Stimulated activated CD8-positive, alpha-beta memory T cell treated with anti-CD3 and anti-CD28 coated beads, Interleukin-2, amount 100 ng/mL, for 1 hour (primary cell): ENCODE measurements at regions not wholly inside any gene's neighbourhood (a gene's known extent, or its start where the extent isn't known, plus 50 kb on each side); places are given as distances from the start of the nearest gene placed in this dataset.
"Not testable (repeated sequence)": the region's sequence is repeated elsewhere in the genome, so short reads cannot be mapped to it uniquely, and the experiment has no call there.

Source experiments
- DNase-seq, 2 donors: peaks; one replicate each; pipeline ENCODE4 v3.0.0-alpha.2; 2020; ENCODE audit warnings: low read depth in 2 of 2

GRCh38 chr6:16907991-16908390, 146.7 kb upstream of the ATXN1 start:
- DNase-seq = no peak

DNA sequence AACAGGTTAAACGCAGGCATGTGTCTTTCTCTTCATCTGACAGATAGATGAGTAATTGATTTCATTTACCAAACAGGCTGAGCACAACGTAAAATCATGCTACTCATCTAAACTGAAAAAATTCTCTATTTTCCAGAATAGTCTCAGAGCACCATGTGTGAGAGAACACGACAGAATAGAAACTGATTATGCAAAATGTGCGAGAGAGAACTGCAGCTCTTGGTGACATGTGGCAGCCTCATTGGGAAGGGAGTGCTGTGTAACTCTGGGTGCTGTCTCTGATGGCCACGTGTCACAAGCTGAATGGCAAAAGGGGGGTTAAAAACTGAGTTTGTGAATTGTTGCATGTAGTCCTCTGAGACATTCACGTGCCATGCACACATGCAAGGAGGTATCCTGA, 143.7 kb upstream of the ATXN1 start:
- no peak for DNase-seq

GRCh38 chr6:16903470-16903869, 142.2 kb upstream of the ATXN1 start:
- DNase-seq = no peak

DNA sequence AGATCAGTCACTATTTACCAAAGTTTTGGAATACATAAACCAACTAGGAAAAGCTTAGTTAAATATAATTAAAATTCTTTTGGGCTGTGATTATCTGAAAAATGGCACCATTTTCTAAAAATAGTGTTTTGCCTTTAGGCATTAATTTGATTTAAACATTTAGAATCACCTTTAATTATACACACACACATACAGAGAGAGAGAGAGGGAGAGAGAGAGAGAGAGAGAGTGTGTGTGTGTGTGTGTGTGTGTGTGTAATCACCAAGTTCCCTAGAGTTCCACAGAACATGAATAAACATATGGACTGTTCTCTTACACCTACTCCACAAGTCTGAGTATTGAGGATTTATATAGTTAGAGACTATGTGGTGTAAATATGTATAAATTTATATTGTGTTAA, 141.2 kb upstream of the ATXN1 start:
- no peak for DNase-seq

- DNase-seq = no peak
Observed at GRCh38 chr6:16901782-16902181, 140.5 kb upstream of the ATXN1 start.

DNA sequence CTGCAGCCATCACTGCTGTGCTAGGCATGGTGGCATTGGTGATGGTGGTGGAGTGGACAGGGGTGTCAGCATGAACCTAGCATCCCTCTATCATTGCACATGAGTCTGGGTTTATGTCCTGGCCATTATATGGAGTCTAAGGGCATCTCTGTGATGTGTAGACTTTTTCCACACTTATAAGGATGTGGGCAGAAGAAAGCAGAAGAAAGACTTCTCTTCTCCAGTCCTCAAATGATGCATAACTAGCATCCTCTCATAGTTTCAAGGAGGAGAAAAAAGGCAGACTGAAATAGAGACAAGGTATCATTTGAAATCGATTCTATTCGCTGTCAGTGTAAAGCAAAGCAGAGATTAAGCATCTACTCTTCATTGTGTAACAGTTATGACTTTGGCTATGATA, 140.0 kb upstream of the ATXN1 start:
- no peak for DNase-seq

GRCh38 chr6:16898640-16899396, 137.6 kb upstream of the ATXN1 start:
- no peak for DNase-seq

DNA sequence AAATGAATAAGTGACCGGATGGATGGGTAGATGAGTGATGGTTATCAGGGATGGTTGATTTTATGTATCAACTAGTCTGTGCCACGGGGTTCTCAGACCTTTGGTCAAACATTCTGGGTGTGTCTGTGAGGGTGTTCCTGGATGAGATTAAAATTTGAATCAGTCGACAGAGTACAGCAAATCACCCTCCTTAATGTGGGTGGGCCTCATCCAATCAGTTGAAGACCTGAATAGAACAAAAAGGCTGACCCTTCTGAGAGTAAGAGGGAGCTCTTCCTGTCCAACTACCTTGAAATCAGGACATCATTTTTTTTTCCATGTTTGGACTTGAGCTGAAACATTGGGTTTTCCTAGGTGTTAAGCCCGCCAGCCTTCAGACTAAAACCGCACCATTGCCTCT, 136.4 kb upstream of the ATXN1 start:
- no peak for DNase-seq

DNA sequence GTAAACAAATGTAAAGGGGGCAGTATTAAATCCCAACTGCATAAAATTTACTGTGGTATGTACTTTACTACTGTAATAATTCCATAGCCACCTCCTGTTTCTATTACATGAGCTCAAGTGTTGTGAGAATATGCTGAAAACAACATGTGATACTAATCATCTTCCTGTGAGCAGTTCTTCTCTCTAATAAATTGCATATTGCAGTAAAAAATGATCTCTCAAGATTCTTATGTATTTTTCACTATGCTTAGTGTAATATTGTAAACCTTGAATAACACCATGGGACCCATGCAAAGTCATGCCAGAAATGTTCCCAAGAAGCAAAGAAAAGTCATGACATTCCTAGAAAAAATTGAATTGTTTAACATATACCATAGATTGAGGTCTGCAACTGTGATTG, 133.0 kb upstream of the ATXN1 start:
- DNase-seq = no peak

DNA sequence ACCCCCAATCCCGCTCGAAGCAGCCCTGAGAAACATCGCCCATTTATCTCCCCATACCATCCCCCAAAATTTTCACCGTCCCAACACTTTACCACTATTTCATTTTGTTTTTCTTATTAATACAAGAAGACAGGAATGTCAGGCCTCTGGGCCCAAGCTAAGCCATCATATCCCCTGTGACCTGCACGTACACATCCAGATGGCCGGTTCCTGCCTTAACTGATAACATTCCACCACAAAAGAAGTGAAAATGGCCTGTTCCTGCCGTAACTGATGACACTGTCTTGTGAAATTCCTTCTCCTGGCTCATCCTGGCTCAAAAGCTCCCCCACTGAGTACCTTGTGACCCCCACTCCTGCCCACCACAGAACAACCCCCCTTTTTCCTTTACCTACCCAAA, 129.8 kb upstream of the ATXN1 start:
- not testable (repeated sequence) for DNase-seq

DNA sequence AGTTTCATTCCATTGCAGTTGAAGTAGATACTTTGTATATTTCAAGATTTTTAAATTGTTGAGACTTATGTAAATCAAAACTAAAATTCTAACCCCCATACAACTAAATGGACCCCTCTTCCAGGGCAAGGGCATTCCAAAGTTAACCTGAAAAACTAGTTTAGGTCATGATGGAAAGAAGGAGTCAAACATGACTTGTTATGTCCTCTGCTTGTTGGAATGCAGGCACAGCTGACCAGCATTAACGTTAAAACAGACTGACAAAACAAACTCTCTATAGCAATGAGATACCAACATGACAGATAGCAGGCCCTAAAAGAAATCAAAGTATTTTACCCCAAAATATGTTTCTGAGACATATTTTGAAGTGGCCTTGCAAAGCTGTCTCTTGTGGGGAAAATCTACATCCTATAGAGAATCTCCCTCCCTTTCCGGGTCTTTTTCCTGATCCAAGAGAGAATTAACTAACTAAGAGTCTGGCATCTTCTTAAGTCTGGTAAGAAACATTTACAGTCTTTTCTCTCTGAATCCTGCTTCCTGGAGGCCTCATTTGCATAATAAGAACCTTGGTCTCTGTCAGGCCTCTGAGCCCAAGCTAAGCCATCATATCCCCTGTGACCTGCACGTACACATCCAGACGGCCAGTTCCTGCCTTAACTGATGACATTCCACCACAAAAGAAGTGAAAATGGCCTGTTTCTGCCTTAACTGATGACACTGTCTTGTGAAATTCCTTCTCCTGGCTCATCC, 124.3 kb upstream of the ATXN1 start:
- no peak for DNase-seq

DNA sequence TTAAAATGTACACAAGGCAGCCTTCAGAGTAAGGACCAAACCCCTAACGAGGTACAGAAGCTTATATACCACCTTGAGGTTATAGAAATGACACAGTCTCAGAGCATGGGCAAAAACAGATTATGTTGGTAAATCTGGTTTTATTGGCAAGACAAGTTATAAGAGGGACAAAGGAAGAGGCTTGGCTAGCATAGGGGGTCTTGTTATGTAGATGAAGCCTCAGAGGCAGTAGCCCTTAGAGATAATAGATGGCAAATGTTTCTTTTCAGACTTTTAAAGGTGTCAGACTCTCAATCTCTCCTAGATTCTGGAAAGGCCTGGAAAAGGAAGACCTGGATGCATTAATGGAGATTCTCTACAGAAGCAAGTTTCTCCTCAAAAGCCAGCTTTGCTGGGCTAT, 123.3 kb upstream of the ATXN1 start:
- no peak for DNase-seq

GRCh38 chr6:16883414-16883813, 122.2 kb upstream of the ATXN1 start:
- DNase-seq = no peak

DNA sequence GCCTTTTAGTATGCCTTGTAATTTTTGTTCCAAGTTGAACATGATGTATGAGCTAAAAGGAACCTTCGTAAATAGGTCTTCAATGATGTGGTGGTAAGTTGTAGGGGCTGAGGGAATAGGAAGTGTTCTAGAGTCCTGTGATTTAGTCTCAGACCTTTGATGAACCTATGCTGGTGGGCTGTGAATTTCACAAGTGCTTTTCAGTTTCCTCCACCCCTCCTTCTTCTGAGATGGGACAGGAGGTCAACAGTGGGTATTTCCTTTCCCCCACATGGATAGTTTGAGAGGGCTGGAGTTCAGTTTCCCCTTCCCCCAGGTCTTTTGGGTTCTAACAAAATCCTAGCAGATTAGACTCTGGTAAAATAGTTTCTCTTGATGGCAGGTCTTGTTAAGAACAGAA, 121.0 kb upstream of the ATXN1 start:
- no peak for DNase-seq

GRCh38 chr6:16876852-16877251, 115.6 kb upstream of the ATXN1 start:
- not testable (repeated sequence) for DNase-seq

DNA sequence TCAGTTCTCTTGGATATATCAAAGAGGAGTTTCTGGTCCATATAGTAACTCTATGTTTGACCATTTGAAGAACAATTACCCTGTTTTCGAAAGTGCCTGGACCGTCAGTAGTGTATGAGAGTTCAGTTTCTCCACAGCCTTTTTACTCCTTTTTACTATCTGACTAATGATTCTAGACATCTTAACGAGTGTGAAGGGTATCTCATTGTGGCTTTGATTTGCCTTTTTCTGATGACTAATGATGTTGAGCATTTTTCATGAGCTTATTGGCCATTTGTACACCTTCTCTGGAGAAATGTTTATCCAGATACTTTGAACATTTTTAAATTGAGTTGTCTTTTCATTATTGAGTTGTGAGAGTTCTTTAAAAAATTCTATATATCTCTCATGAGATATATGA, 114.9 kb upstream of the ATXN1 start:
- DNase-seq = no peak

DNA sequence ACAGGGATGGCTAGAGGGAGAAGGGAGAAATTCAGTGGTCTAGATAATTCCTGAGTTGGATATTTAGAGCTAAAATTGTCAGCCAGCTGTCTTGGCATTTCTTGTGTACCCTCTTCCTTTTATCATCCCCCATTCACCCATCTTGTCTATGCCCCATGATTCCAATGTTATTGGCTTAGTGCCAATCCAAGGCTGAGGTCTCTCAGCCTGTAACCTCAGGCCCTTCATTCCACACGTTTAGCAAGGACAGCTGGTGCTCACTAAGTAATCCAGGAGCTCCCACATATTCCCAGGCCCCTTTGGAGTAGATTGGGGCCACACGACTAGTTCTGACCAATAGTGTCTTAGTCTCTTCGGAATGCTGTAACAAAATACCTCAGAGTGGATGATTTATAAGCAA, 112.4 kb upstream of the ATXN1 start:
- no peak for DNase-seq

DNA sequence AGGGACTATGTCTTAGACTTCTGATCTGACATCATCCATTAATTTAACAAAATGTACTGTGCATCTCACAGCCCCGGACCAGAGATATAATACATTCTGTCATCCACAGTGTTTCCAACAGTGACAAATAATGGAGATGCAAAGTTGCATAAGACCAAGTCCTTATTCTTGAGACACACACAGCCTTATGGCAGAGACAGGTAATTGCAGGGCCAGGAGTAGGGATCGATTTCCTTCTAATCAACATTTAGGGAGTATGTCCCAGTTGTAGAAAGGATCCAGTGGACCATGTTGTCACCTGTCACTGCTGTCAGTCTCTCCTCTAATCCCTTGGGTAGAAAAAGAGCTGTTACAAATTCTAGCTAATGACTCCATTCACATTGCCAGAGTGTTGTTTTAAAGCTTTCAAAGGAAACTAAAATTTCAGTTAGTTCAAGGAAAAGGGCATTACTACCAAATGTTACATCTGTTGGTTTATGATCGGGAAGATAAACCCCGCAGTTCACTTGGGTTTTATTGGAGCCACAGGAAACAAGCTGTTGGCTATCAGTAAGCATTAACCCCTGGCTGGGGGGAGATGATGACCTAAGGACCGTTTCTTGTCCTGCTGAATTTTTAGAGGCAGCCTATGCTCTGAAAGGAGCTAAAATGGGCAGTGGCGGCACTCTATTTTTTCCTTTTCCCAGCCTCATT, 111.4 kb upstream of the ATXN1 start:
- DNase-seq = no peak

DNA sequence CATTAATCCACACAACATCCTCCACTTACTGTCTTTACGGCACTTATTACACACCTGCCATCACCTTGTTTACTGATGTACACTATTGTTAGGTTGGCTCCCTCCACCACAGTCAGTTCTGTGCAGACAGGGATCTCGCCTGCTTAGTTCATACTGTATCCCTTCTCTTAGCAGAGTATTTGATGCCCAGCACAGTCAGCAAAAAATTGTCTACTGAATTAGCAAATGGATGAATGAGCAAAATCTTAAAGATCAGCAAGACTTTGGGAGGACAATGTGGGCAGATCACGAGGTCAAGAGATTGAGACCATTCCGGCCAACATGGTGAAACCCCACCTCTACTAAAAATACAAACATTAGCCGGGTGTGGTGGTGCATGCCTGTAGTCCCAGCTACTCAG, 109.8 kb upstream of the ATXN1 start:
- no peak for DNase-seq

DNA sequence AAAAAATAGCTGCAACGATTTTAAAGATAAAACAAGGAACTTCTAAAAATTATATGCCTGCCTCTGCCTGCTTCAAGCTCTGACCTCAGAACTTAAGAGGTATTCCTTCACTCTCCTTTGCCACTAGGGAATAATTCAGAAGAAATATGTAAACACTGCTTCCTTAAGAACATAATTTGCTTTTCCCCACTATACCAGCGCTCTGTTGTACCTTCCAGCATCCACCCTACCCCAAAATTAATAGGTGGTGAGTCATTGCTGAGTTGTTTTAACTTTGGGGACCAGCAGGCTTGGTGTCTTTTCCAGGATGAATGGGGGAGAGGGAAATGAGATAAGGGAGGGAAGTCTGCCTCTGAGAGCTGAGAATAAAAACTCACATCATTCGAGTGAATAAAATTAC, 107.7 kb upstream of the ATXN1 start:
- DNase-seq = no peak

GRCh38 chr6:16857969-16858592, 96.8 kb upstream of the ATXN1 start:
- no peak for DNase-seq

GRCh38 chr6:16855460-16855859, 94.2 kb upstream of the ATXN1 start:
- no peak for DNase-seq
